K562 (cell line): ENCODE measurements at regions not wholly inside any gene's neighbourhood (a gene's known extent, or its start where the extent isn't known, plus 50 kb on each side); places are given as distances from the start of the nearest gene placed in this dataset.

ENCODE experiments used
- ATAC-seq: fragments of 200-7000 bp; cut with Tn5 transposase; 3 replicates; pipeline ENCODE4 v1.9.1; 2020; ENCODE audit warnings: moderate library complexity
- BruUV-seq: library from RNA; stranded (reverse); fragments of 400-500 nt; replicated peaks from 2 replicates; lab custom pipeline; 2021; lab: Mats Ljungman, UMichigan
- CTCF ChIA-PET: fragments of 300-600 bp; formaldehyde crosslinking; extraction: SDS; loops from one replicate; lab custom pipeline; 2021; ENCODE audit warnings: low intra/inter-chr PET ratio; lab: Yijun Ruan, JAX
- POLR2A ChIA-PET: fragments of 300-600, 350-650 bp; sonication (Branson Sonifier 250); formaldehyde crosslinking; extraction: SDS; loops from one replicate; lab custom pipeline; 2021; ENCODE audit warnings: antibody characterized with exemption, inconsistent platforms; lab: Yijun Ruan, JAX
- DNase-seq, 4 experiments: peaks; one replicate each; pipeline versions ENCODE4 v3.0.0 to v3.0.0-alpha.2; 2011 to 2018; ENCODE audit warnings: low spot score in 3 of 4, mixed read lengths in 3 of 4; ENCODE audit errors: extremely low read depth in 1 of 4
- FAIRE-seq: peaks from 2 replicates; lab custom pipeline; 2011; peaks lifted over from hg19 to GRCh38; lab: Jason Lieb, UNC
- H2AFZ ChIP-seq: 2 replicates; pipeline ENCODE4 v1.6.0; 2011; ENCODE audit warnings: low read depth, low read length, control low read depth, inconsistent platforms
- H3K27ac ChIP-seq: fragments of 200-600 bp; 3 replicates; pipeline ENCODE4 v1.8.0; 2011; ENCODE audit warnings: low read depth, mild to moderate bottlenecking, control low read depth, inconsistent platforms, low read length, moderate library complexity, mixed read lengths; ENCODE audit errors: extremely low read depth
- H3K27me3 ChIP-seq, 2 experiments: fragments of 300-600 bp in 1 of 2; 2 replicates in 1 of 2; 3 replicates in 1 of 2; pipeline versions ENCODE4 v1.6.0 to v1.8.0; 2011; ENCODE audit warnings: inconsistent platforms in 2 of 2, low read length in 2 of 2, mild to moderate bottlenecking in 1 of 2, mixed read lengths in 1 of 2, moderate library complexity in 1 of 2; ENCODE audit not compliant: control insufficient read depth in 2 of 2, insufficient read depth in 2 of 2
- H3K36me3 ChIP-seq: fragments of 300-600 bp; 3 replicates; pipeline ENCODE4 v1.8.0; 2011; ENCODE audit warnings: mild to moderate bottlenecking, low read length, inconsistent platforms; ENCODE audit not compliant: control insufficient read depth, insufficient read depth
- H3K4me1 ChIP-seq, 2 experiments: fragments of 200-600 bp in 1 of 2; replicated peaks in 1 of 2; 2 replicates in 1 of 2; 3 replicates in 1 of 2; pipeline versions ENCODE4 v1.5.1 to v1.8.0; 2011; ENCODE audit warnings: inconsistent platforms in 2 of 2, low read length in 2 of 2, mild to moderate bottlenecking in 1 of 2, mixed read lengths in 1 of 2, moderate library complexity in 1 of 2; ENCODE audit not compliant: control insufficient read depth in 2 of 2, insufficient read depth in 2 of 2
- H3K4me2 ChIP-seq: 2 replicates; pipeline ENCODE4 v1.6.1; 2011; ENCODE audit warnings: low read length, control low read depth, inconsistent platforms, mixed read lengths; ENCODE audit not compliant: insufficient read depth
- H3K4me3 ChIP-seq: fragments of 200-600 bp; sonication (generic), shearing (Covaris generic); 2 replicates; pipeline ENCODE4 v1.5.1; 2016; ENCODE audit warnings: control low read depth, inconsistent platforms
- H3K79me2 ChIP-seq: fragments of 200-600 bp; 3 replicates; pipeline ENCODE4 v1.8.0; 2011; ENCODE audit warnings: low read length, inconsistent platforms; ENCODE audit not compliant: control insufficient read depth, insufficient read depth
- H3K9ac ChIP-seq, 2 experiments: 2 replicates each; pipeline versions ENCODE4 v1.6.0 to v1.6.1; 2011; ENCODE audit warnings: low read depth in 2 of 2, low read length in 2 of 2, control low read depth in 1 of 2, inconsistent platforms in 1 of 2, mild to moderate bottlenecking in 1 of 2, mixed read lengths in 1 of 2; ENCODE audit not compliant: insufficient read depth in 1 of 2
- H3K9me1 ChIP-seq: one replicate; pipeline ENCODE4 v1.6.0; 2011; ENCODE audit warnings: inconsistent platforms, mild to moderate bottlenecking, low read length, moderate library complexity; ENCODE audit not compliant: control insufficient read depth, insufficient read depth
- H3K9me3 ChIP-seq: replicated peaks from 2 replicates; pipeline ENCODE4 v1.5.1; 2011; ENCODE audit warnings: low read depth, low read length, inconsistent platforms; ENCODE audit not compliant: control insufficient read depth, insufficient read depth
- H4K20me1 ChIP-seq: replicated peaks from 2 replicates; pipeline ENCODE4 v1.6.1; 2011; ENCODE audit warnings: low read length, inconsistent platforms, mixed read lengths; ENCODE audit not compliant: control insufficient read depth, insufficient read depth
- BCLAF1 ChIP-seq, 2 experiments: fragments of 450-650 bp in 1 of 2; IDR thresholded peaks; 2 replicates each; pipeline ENCODE4 v1.6.1; 2011 to 2017; ENCODE audit warnings: low read depth in 2 of 2, antibody characterized with exemption in 1 of 2, borderline replicate concordance in 1 of 2, low read length in 1 of 2, mild to moderate bottlenecking in 1 of 2, mixed read lengths in 1 of 2; ENCODE audit not compliant: control insufficient read depth in 1 of 2
- TEAD2 ChIP-seq: fragments of 450-650 bp; IDR thresholded peaks from 2 replicates; pipeline ENCODE4 v1.6.1; 2016; ENCODE audit warnings: missing genetic modification characterization, control low read depth, missing compliant biosample characterization
- TRIM28 ChIP-seq: fragments of 450-650 bp; IDR thresholded peaks from 2 replicates; pipeline ENCODE4 v1.6.1; 2017
- ZNF395 ChIP-seq: fragments of 200-800 bp; sonication (Bioruptor generic); IDR thresholded peaks from 2 replicates; pipeline ENCODE4 v1.6.1; 2017; ENCODE audit warnings: missing genetic modification characterization, missing compliant biosample characterization
- WGBS: fragments of 100-300 bp; shearing (Covaris generic); methylation state at CpG from one replicate; pipeline ENCODE4 v1.1.6; 2016; ENCODE audit warnings: low coverage, mixed read lengths; ENCODE audit not compliant: insufficient coverage; ENCODE audit errors: missing lambda C conversion rate; 5-methylcytosine and 5-hydroxymethylcytosine counted together
- in situ Hi-C: fragments of 300-500 bp; cut with MboI; formaldehyde crosslinking; loops from 4 replicates; pipeline ENCODE4 v1.15.0; 2018; ENCODE audit warnings: inconsistent platforms, mixed read lengths
- intact Hi-C: fragments of 100-400 bp; cut with micrococcal nuclease; formaldehyde crosslinking; loops from 2 replicates; pipeline ENCODE4 v1.14.2; 2022

- TF ChIP-seq BCLAF1 (IDR thresholded peaks at IDR 0.05; ENCODE audit: borderline replicate concordance in 1 of 2, control insufficient read depth in 1 of 2, low read depth in 2 of 2, low read length in 1 of 2) (no peak), TRIM28 (no peak), TEAD2 (tag) (no peak)
These were observed 81.4 kb downstream of the ATXN7L3B start (continued) for GRCh38 chr12:74619084-74619483.

- no peak for ATAC-seq
- POLR2A ChIA-PET = no interaction called here
- no peak overlapping the region for H3K27ac ChIP-seq
- no peak overlapping the region for H2AFZ ChIP-seq
- no peaks in the 10 kb centered on the region for H3K27me3 ChIP-seq
- H4K20me1 ChIP-seq = no peaks in the 10 kb centered on the region
- no peaks in the 10 kb centered on the region for H3K9me1 ChIP-seq
- no peak overlapping the region for H3K4me2 ChIP-seq
- intact Hi-C loops = no loop called here
- WGBS = 0% methylated on average over 1 of the region's 1 CpG
- no peak for DNase-seq
- in situ Hi-C loops = no loop called here
- FAIRE-seq = no peak
- H3K4me3 ChIP-seq = no peak overlapping the region
- no peaks in the 10 kb centered on the region for H3K9me3 ChIP-seq
- no peak for TF ChIP-seq ZNF395
- H3K36me3 ChIP-seq = no peaks in the 10 kb centered on the region
- CTCF ChIA-PET = no interaction called here
- H3K79me2 ChIP-seq = no peaks in the 10 kb centered on the region
- H3K4me1 ChIP-seq = no peaks in the 10 kb centered on the region
- H3K9ac ChIP-seq = no peak overlapping the region
- no TSS peak for BruUV-seq
These were observed 82.2 kb downstream of the ATXN7L3B start for GRCh38 chr12:74619884-74620283.
